HG03571 (cell line): ENCODE measurements at regions not wholly inside any gene's neighbourhood (a gene's known extent, or its start where the extent isn't known, plus 50 kb on each side); places are given as distances from the start of the nearest gene placed in this dataset.

Experiments
- ATAC-seq: cut with Tn5 transposase; IDR thresholded peaks from one replicate; pipeline ENCODE4 v1.9.1; 2021; ENCODE audit not compliant: unreplicated experiment

DNA sequence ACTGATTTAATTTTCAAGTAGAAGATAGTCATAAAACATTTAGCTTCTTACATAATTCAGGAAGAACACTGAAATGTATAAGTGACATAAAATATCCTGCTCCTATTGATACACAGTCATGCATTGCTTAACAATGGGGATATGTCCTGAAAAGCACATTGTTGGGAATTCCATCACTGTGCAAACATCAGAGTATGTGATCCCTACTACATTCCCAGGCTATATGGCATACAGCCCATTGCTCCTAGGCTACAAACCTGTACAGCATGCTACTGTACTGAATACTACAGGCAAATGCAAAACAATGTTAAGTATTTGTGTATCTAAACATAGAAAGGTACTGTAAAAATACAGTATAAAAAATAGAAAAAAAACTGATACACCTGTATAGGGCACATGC, 723.9 kb upstream of the ARGLU1 start:
- no peak for ATAC-seq

GRCh38 chr13:107289540-107289939, 721.6 kb upstream of the ARGLU1 start:
- ATAC-seq, result no peak

DNA sequence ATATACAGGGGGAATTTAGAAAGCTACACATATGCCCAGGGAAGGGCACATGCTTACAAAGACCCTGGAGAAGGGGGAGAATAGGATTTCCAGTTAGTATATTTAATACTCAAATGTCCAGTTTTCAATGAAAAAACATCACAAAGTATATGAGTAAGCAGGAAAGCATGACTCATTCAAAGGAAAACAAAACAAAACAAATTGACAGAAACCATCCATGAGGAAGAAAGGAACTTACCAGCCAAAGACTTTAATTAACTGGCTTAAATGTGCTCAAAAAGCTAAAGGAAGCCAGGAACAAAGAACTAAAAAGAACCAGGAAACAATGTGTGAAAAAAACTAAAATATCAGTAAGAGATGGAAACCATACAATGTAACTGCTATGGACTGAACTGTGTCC, 716.2 kb upstream of the ARGLU1 start:
- no peak for ATAC-seq

DNA sequence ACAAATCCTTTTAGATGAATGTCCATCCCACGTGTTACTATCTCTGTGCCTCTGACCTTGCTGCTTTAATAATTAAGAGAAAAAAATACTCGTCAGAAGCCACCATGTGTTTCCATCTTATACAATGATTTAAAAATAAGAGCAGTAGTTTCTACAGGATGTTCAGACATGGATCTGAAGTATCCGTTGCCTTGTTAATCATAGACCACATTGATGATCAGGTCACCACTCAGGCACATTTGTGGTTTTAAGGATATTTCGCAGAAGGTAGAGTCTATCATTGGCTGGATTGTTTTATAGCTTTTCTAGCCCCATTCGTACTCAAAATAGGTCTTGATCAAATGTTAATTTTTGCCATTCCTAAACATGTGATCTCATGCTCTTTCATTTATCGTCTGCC, 710.0 kb upstream of the ARGLU1 start:
- no peak for ATAC-seq

- ATAC-seq, result no peak
Observed at GRCh38 chr13:107276936-107277335, 709.0 kb upstream of the ARGLU1 start.

GRCh38 chr13:107275945-107276614, 708.1 kb upstream of the ARGLU1 start:
- ATAC-seq, result no peak

- ATAC-seq, result no peak
Observed at GRCh38 chr13:107275312-107275711, 707.4 kb upstream of the ARGLU1 start.

DNA sequence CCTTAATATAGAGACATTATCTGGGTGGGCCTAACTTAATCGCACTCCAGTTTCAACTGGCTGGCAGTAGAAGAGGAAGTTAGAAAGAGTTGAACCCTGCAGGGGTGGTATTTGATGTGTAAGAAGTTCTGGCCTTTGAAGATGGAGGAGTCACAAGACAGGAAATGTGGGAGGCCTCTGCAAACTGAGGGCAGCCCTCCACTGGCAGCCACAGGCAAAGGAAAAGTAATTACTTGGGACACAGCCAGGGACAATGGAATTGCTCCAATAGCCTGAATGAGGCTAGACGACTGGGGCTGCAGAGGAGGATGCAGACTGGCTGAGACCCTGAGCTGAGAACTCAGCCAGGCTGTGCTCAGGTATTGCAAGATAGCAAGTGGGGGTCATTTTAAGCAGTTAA, 703.3 kb upstream of the ARGLU1 start:
- ATAC-seq, result no peak

- ATAC-seq, result no peak
Observed at GRCh38 chr13:107266657-107267056, 698.7 kb upstream of the ARGLU1 start.

GRCh38 chr13:107258599-107259187, 690.8 kb upstream of the ARGLU1 start:
- no peak for ATAC-seq

- ATAC-seq, result no peak
Observed at GRCh38 chr13:107254392-107254791, 686.5 kb upstream of the ARGLU1 start.

DNA sequence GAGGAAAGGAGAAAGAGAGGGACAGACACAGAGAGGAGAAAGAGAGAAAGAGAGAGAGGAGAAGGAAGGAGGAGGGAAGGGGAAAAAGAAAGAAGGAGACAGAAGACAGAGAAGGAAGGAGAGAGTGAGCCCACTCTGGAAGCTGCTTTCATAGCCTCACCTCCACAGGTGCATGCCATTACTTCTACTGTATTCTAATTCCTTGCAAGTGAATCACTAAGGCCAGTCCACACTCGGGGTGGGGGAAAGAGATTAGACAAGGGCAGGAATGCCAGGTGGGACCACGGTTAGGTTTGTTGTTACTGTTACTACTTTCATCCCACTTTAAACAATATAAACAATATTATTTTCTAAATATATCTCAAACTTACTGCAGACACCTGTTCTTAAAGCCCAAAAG, 684.5 kb upstream of the ARGLU1 start:
- no peak for ATAC-seq

DNA sequence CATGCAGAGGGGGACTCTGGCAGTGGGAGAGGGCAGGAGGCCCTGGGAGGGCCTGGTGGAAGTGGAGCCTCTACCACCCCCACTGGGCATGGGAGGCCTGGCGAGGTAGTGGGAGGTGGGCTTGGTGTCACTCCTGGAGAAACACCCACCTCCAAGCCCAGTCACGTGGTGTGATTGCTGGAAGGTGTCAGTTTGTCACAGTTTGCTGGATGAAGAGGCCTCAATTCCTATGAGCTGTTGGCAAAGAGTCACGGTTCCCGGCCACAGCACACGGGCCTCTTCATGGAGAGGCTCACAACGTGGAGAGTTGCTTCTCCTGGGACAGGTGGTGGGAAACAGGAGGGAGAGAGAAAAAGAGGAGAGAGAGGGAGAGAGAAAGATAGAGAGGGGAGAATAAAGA, 684.1 kb upstream of the ARGLU1 start:
- no peak for ATAC-seq

DNA sequence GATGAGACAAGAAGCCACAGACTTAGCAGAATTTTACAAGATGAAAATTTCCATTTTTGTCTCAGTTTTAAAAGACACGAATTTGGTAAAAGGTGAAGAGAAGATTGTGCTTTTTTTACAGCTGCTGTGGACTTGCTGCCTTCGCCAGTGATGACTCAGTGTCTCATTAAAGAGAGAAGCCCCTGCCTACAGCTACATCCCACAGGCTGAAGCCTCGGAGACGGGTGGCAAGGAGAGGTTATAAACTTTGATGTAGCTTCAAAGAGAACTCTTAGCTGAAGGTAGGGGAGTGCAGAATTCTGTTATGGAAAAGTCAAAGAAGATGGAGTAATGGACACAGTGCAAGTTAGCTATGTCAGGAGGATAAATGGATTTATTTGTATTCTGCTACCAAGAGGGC, 683.4 kb upstream of the ARGLU1 start:
- no peak for ATAC-seq

DNA sequence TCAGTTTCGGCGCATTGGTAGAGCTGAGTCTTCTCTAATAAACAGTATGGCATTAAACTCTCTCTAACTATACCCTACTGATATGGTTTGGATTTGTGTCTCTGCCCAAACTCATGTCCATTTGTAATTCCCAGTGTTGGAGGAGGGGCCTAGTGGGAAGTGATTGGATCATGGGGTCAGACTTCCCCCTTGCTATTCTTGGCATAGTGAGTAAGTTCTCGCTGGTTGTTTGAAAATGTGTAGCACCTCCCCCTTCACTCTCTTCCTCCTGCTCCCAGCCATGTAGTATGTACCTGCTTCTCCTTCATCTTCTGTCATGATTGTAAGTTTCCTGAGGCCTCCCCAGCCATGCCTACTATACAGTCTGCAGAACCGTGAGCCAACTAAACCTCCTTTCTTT, 682.7 kb upstream of the ARGLU1 start:
- ATAC-seq, result no peak

- no peak for ATAC-seq
Observed at GRCh38 chr13:107244241-107244640, 676.3 kb upstream of the ARGLU1 start.

DNA sequence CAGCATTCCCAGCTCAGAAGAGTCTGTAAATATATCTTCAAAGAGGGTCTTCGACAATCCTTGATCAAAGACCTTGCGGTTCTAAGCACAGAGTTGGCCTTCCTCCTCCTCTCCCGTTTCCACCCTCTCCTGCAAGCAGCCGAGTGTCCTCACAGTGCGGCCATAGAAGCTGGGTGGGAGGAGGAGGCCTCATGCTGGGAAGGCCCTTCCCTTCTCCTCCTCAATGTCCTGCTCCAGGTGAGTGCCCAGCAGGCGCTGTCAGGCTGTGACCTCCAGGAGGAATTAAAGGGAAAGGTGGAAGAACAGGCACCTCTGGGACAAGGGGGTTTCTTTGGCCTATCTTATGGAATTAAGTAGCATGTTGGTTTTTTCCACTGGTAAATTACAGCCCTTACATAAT, 674.2 kb upstream of the ARGLU1 start:
- ATAC-seq, result no peak

GRCh38 chr13:107241381-107241780, 673.4 kb upstream of the ARGLU1 start:
- no peak for ATAC-seq

- no peak for ATAC-seq
Observed at GRCh38 chr13:107239213-107239612, 671.3 kb upstream of the ARGLU1 start.

GRCh38 chr13:107238262-107238981, 670.5 kb upstream of the ARGLU1 start:
- ATAC-seq, result no peak

DNA sequence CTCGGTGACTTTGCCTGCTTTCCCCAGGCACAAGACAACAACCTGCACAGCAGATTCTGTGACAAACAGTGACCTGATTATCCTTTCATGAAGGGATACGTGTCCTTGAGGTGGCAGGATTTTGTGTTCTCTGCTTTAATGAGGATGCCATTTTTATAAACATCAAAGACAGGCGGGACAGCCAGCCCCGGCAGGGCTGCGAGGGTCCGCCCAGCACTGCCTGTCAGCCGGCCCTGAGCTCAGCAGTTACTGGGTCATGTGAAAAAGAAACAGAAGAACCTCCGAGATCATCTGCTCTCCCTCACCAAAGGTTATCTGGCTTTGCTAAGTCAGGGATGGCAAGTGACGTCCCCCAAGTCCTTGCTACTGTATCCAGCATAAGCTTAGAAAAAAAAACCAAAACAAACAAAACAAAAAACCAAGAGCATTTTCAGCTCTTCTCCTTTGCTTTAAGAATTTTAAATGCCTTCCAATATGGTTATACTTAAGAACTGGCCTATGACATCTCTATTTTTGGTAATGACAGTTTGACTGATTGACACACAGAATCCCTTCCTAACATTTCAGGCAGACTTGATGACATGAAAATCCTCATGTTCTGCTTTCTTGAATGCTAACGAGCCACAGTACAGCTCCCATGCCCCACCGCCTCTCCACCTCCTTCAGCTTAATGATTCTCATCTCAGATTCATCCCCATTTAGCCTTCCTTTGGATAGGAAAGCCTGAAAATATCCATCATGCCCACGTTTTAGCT, 666.6 kb upstream of the ARGLU1 start:
- ATAC-seq, result no peak

GRCh38 chr13:107233541-107233940, 665.6 kb upstream of the ARGLU1 start:
- ATAC-seq, result no peak
